HG03280 (cell line): ENCODE measurements at regions not wholly inside any gene's neighbourhood (a gene's known extent, or its start where the extent isn't known, plus 50 kb on each side); places are given as distances from the start of the nearest gene placed in this dataset.
"Not testable (repeated sequence)": the region's sequence is repeated elsewhere in the genome, so short reads cannot be mapped to it uniquely, and the experiment has no call there.

Experiments used
- ATAC-seq: cut with Tn5 transposase; IDR thresholded peaks from one replicate; pipeline ENCODE4 v1.9.1; 2021; ENCODE audit warnings: mild to moderate bottlenecking, moderate library complexity; ENCODE audit not compliant: unreplicated experiment

DNA sequence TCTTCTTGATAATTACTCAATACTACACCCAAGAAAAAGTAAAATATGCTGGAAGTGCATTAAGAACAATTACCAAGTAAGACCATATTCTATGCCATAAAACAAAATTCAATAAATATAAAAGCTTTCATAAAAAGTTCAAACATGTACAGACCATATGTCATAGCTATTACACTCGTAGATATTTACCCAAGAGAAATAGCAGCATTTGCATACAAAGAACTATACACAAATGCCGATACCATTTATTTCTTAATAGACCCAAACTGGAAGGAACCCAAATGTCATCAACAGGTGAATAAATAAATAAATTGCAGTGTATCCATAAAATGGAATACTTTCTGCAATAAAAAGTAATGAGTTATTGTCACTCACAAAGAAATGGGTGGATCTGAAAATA is 78.3 kb upstream of the SLC16A7 start:
- no peak for ATAC-seq

DNA sequence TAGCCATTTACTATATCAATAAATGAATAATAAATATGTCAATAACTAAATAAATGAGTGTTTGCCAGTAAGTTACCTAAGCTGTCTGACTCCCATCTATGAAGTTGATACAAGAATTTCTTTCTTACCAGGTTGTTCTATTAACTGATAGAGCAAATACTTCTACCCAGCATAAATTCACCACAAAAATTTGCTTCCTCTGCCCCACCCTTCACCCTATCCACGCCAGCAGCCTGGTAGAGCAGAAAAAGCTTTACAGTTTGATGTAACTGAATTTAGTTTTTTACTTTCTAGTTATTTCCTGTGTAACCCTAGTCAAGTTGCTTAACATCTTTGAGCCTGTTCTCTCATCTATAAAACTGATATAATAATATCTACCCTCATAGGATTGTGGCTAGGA is 94.9 kb upstream of the SLC16A7 start:
- no peak for ATAC-seq

- no peak for ATAC-seq
These were observed 95.5 kb upstream of the SLC16A7 start for GRCh38 chr12:59500335-59500734.

GRCh38 chr12:59499774-59500173 is 96.1 kb upstream of the SLC16A7 start:
- ATAC-seq = peak; percentile 86

- no peak for ATAC-seq
These were observed 101.2 kb upstream of the SLC16A7 start for GRCh38 chr12:59494617-59495016.

DNA sequence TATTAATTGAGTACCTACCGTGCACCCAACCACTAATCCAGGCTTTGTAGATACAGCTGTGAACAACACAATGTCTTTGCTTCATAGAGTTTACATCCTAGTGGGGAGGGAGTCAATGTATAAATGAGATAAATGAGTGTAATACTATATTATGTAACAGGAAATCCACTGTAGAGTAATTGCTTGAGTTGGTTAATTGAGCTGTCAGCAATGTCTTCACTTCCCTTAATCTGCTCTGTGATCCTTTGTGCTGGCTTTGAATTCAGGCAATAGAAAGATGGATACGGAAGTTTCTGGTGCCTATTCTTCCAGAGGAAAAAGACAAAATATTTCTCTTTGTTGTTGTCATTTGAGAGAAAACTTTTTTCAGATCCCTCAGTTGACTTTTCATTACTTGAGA is 104.0 kb upstream of the SLC16A7 start:
- no peak for ATAC-seq

- no peak for ATAC-seq
These were observed 109.0 kb upstream of the SLC16A7 start for GRCh38 chr12:59486827-59487226.

DNA sequence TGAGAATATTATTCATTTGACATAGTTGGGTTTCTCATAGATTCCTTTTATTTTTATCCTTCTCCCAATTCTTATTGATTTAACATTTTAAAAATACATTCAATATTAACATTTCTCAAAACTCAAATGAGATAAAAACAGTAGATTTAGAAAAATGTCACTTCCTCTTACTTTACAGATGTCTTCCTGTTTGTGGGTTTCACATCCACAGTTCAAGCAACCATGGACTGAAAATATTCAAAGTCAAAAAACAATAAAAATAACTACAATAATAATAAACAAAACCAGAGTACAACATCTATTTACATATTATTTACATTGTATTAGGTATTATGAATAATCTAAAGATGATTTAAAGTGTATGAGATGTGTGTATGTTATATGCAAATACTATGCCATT is 111.3 kb upstream of the SLC16A7 start:
- peak; percentile 58 for ATAC-seq

DNA sequence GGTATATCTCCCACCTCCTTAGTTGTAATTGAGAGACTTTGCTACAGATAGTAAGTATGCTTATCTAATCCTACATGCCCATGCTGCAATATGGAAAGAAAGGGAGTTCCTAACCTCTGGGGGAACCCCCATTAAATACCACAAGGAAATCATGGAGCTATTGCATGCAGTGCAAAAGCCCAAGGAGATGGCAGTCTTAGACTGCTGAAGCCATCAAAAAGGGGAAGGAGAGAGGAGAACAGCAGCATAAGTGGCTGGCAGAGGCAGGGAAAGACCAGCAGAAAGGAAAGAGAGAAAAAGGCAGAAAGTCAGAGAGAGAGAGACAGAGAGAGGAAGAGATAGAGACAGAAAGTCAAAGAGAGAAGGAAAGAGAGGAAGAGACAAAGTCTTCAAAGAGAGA is 121.6 kb upstream of the SLC16A7 start:
- not testable (repeated sequence) for ATAC-seq

- ATAC-seq = no peak
These were observed 123.6 kb upstream of the SLC16A7 start for GRCh38 chr12:59472273-59472672.

- ATAC-seq = no peak
These were observed 135.7 kb upstream of the SLC16A7 start for GRCh38 chr12:59459966-59460660.

DNA sequence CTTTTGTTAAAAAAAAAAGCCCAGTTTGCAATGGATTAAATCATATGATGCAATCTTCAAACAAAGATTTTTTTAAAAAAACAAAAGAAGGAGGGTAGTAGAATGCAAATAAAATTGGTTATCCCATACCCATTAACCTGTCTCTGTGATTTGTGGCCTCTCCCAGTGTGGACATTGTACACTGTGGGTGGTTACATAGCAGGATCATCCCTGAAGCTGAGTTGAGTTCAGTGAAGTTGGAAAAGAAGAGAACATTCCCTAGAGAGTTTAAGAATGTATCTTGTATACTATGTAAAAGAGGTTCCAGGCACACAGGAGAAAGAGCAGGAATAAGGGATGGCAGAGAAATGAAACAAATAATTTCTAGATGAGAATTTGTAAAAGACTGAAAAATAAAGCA is 142.4 kb upstream of the SLC16A7 start:
- ATAC-seq = no peak

DNA sequence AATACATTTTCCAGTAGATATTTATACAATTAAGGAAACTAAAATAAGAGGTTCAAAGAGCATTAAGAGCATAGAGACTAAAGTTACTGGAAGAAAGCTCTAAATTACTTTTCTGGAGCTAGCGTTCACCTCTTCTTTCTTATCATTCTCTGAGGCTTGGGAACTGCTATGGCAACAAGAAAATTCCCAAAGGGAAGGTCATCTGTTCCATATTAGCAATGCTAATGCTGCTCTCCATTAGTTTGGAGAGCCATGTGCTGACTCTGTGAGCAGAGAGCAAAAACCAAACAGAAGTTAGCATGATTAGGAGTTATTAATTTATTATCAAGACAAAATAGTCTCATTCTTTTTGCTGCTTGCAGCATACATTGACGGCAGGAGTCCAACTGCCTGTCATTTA is 143.1 kb upstream of the SLC16A7 start:
- no peak for ATAC-seq

- no peak for ATAC-seq
These were observed 143.6 kb upstream of the SLC16A7 start for GRCh38 chr12:59452259-59452658.

- no peak for ATAC-seq
These were observed 149.7 kb upstream of the SLC16A7 start for GRCh38 chr12:59446116-59446515.

DNA sequence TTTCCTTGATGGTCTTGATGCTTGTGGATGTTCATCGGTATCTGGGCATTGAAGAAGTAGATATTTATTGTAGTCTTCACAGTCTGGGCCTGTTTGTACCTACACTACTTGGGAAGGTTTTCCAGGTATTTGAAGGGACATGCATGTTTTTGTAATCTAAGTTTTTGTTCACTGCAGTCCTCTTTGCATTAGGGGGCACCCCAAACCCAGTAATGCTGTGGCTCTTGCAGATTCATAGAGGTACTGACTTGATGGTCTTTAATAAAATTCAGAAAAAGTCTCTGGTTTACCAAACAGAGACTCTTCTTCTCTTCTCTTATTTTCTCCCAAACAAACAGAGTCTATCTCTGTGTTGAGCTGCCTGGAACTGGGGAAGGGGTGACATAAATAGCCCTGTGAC is 150.9 kb upstream of the SLC16A7 start:
- ATAC-seq = no peak

DNA sequence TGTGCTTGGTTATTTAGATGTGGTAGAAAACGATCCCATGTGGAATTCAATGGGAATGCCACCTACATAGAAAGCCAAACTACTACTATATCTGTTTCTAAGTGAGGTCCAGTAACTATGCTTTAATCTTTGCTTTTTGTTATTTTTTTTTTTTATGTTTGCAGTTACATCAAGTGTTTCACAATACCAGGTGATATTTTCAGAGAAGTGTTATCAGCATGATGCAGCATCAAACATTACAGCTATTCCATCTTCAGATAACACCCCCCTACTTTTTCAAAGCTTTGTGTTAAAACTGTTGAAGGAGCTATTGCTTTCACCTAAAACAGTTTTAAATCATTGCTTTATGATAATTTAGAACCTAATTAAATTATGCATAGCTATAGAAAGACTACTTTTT is 163.8 kb upstream of the SLC16A7 start:
- no peak for ATAC-seq

DNA sequence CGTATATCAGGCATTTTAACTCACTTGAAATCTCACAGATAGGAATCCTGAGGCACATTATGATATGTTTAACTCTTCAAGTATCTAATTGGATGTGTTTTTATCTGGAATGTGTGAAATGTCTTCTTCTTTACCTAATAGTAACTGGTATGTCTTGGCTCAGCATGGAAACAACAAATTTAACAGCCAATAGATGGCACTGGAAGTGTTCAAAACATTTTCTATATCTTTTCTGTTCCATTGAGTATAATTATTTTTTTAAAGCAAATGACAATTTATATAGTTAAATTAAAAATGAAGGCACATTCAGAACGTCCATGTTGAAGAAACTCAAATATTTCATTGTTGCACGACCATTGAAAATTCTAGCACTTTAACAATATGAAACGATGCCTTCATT is 164.6 kb upstream of the SLC16A7 start:
- ATAC-seq = no peak

DNA sequence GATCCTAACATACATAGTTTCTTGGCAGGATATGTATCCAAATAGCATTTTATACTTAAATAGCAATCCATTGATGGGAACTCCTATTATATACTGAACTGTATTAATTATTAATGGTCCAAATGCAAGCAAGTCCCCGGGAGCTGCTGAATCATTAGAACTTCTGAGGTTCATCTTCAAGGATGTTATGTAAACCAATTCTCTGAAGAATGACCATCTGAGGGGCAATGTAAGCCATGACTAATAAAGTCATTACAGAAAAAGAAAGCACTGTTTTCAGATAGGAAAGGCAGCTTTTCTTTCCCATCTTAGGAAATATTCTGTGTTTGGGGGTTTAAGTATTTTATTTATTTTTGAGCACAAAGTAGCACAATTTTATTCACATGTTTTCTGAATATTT is 166.1 kb upstream of the SLC16A7 start:
- no peak for ATAC-seq

- ATAC-seq = no peak
These were observed 170.0 kb upstream of the SLC16A7 start for GRCh38 chr12:59425798-59426197.

DNA sequence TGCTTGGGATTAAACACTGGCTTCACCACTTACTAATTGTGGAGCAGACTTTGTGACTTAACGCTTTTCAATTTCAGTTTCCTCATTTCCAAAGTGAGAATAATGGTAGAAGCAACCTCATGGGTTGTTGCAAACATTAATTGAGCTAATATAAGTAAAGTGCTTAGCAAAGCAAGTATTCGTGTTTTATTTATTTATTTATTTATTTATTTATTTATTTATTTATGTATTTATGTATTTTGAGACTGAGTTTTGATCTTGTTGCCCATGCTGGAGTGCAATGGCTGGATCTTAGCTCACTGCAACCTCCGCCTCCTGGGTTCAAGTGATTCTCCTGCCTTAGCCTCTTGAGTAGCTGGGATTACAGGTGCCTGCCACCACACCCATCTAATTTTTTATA is 171.2 kb upstream of the SLC16A7 start:
- ATAC-seq = not testable (repeated sequence)

DNA sequence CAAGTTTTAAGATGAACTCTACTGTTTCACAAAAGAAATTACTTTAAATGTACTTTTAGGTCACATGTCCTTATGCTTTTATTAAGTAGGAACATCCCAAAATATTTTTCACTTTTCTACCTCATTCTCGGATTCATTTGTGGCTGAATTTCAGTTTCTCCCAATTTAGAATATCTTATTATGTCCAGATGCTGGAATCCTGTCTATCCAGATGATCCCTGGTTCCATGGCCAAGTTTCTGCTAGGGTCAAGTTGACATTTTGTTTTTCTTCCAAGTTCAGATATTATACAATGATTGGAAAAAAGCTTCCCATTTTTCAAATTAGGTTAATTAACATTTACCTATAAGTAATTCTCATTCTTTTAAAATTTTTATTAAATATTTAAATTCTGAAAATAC is 181.8 kb upstream of the SLC16A7 start:
- ATAC-seq = no peak

DNA sequence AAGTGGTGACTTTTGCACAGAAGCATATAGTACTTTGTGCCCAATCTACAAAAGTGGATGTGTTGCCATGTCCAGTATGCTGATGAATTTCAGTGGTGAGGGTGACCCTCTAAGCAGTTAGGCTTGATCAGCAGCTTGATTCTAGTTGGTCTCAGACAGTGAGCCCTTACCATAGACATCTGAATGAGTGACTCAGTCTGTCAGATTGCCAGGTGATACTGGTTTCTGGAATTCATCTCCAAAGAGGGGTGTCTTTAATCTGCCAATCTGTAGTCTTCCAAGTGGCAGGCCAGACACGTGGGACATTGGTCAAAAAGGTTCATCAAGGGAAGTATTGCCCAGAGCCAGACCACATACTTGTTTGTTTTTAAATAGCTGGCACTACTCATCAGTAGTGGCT is 187.4 kb upstream of the SLC16A7 start:
- no peak for ATAC-seq
